ENCODE measurements at regions not wholly inside any gene's neighbourhood (a gene's known extent, or its start where the extent isn't known, plus 50 kb on each side); places are given as distances from the start of the nearest gene placed in this dataset.

GRCh38 chr5:164608507-164608906 lies 1103.1 kb downstream of the MAT2B start:
- DNase-seq, result no peak
- in situ Hi-C loops (cut with MboI; ENCODE audit: low pct_unique_long_range_greater_than_20kb, low sequenced_read_pairs), result no loop called here

- in situ Hi-C loops (cut with MboI; ENCODE audit: low pct_unique_long_range_greater_than_20kb, low sequenced_read_pairs), result no loop called here
- DNase-seq, result no peak
Measured at GRCh38 chr5:164610374-164610773, 1105.0 kb downstream of the MAT2B start.

GRCh38 chr5:164614707-164615106 lies 1109.3 kb downstream of the MAT2B start:
- in situ Hi-C loops (cut with MboI; ENCODE audit: low pct_unique_long_range_greater_than_20kb, low sequenced_read_pairs), result no loop called here
- no peak for DNase-seq

DNA sequence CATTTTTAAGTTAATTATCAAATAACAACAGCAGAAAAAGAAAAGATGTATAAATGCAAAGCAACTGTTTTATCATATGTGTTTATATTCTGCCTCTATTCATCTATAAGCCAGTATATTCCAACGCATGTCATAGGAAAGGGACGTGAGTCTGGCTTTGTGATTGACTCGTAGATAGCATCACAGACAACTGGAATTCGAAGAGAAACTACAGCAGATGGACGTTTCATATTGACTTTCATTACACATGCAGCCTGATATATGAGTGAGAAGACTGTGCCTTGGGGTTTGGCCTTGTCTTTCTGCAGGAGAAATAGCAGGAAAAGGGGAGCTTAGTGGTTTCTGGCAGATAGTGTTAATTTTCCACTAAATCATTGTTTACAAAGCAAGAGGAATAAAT lies 1111.9 kb downstream of the MAT2B start:
- in situ Hi-C loops (cut with MboI; ENCODE audit: low pct_unique_long_range_greater_than_20kb, low sequenced_read_pairs), result no loop called here
- no peak for DNase-seq

DNA sequence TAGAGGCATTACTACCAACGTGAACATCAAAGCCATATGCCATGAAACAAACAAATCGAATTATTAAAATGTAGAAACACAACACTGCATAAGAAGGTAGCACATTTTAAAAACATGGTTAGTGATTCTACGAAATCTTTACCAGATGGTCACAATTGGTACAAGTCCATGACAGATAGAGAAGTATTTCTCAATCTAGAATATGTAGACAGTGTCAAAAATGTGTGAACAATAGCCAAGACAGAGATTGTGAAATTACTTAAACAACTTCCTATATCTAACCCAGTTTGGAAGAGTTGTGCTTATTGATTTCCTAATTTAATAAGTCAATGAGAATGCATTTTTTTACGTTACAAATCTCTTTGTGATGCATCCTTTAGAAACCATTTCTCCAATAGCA lies 1121.6 kb downstream of the MAT2B start:
- in situ Hi-C loops (cut with MboI; ENCODE audit: low pct_unique_long_range_greater_than_20kb, low sequenced_read_pairs), result no loop called here
- DNase-seq, result no peak

DNA sequence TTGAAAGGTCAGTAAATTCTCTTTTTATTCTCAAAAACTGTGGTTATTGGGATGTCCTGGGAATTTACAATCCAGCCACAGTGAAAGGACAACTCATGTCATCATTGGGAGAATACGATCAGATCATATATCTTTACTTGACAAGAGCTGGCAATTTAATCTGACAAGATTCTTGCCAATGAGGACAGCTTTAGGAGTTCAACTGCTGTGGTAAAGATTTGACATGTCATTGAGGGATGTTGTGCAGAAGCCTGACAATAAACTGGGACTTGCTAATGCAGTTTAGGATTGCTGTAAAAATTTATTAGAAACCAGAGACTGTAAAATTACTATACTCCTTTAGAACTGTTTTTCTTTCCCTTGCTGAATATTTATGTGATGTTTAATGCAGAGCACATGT lies 1131.0 kb downstream of the MAT2B start:
- DNase-seq, result no peak
- in situ Hi-C loops (cut with MboI; ENCODE audit: low pct_unique_long_range_greater_than_20kb, low sequenced_read_pairs), result no loop called here

DNA sequence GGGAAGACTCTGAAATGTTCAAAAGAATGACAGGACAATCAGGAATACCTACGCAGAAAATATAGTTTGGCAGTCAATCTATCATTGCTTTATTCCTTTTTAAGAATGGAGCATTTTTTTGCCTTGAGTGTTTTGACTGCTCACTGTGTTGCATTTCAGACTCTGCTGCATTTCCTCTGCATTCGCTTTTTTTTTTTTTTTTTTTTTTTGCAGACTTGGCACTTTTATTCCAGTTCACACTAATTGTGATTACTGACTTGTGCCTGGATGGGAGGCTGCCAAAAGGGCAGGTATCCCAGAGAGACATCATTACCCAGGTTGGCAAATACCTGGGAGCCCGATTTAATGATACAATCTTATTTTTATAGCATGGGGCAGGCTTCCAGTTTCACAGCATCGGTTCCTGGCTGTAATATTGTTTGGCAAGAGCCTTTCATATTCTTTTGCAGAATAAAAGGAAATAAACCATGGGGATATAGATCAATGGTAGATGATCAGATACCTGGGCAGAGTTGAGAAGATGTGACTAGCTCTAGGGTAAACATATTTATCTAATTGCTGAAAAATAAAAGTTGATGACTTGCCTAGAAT lies 1132.6 kb downstream of the MAT2B start:
- no peak for DNase-seq
- in situ Hi-C loops (cut with MboI; ENCODE audit: low pct_unique_long_range_greater_than_20kb, low sequenced_read_pairs), result no loop called here

DNA sequence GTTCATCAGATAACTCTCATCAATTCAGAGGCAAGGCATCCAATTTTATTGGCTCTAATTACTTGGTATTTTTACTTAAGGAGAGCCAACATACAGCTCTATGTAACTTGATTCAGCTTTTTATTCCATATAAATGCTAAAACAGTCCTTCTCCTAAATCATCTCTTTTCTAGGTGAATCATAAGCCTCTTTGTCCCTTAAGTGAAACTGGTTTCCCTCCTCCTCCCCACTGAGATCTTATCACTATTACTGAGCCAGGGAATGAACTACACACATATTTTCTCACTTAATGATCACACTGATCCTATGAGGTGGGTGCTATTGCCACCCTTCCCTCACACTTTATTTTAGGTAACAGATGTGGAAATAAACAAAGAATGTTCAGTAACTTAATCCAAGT lies 1143.8 kb downstream of the MAT2B start:
- no peak for DNase-seq
- in situ Hi-C loops (cut with MboI; ENCODE audit: low pct_unique_long_range_greater_than_20kb, low sequenced_read_pairs), result no loop called here

GRCh38 chr5:164650427-164650826 lies 1145.0 kb downstream of the MAT2B start:
- in situ Hi-C loops (cut with MboI; ENCODE audit: low pct_unique_long_range_greater_than_20kb, low sequenced_read_pairs), result no loop called here
- no peak for DNase-seq

DNA sequence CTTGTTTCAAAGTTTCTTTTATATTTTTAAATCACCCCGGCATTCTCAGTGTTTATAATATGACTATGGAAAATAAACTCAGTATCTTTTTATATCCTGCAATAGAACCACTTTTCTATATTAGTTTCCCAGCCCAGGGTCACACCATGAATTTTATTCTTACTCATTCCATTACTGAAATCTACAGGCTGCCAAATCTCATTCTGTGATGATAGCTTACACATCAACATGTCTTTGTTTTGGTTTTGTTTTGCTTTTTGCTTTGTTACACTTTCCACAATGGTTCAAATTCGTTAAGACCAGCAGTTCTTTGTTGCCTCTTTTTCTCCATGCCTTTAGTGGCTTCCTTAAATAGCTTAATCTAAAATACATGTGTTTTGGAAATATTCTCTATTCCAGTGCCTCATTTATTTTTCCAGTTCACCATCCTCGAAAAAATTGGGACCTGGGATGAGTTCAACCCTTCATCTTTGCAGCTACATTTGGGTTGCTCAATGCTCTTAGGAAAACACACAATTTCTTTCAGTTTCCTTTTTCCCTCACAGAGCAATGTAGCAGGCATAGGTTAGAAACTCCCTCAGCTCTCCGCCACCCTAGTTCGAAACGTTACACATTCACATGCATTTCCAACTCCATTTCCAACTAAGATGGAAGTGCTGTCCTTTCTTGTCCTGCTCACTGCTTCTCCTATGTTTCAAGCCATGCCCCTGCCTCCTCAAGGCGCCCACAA lies 1146.3 kb downstream of the MAT2B start:
- in situ Hi-C loops (cut with MboI; ENCODE audit: low pct_unique_long_range_greater_than_20kb, low sequenced_read_pairs), result no loop called here
- DNase-seq, result no peak

DNA sequence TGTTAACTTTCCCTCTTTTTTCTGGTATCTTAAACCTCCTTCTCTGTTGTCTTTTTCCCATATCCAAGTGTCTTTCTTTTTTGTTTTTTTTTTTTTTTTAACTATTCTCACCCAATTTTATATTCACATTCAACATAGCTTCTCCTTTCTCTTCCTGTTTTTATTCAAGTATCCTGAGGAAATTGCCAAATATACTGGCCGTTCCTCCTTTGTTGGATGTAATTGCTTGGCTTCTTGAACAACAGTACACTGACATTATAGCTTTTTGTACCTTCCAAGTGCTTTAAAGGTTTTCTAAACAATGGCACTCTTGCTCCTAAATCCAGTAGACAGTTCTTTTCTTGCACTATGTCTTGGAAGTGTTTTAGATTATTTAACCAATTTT lies 1146.8 kb downstream of the MAT2B start:
- in situ Hi-C loops (cut with MboI; ENCODE audit: low pct_unique_long_range_greater_than_20kb, low sequenced_read_pairs), result no loop called here
- DNase-seq, result no peak

DNA sequence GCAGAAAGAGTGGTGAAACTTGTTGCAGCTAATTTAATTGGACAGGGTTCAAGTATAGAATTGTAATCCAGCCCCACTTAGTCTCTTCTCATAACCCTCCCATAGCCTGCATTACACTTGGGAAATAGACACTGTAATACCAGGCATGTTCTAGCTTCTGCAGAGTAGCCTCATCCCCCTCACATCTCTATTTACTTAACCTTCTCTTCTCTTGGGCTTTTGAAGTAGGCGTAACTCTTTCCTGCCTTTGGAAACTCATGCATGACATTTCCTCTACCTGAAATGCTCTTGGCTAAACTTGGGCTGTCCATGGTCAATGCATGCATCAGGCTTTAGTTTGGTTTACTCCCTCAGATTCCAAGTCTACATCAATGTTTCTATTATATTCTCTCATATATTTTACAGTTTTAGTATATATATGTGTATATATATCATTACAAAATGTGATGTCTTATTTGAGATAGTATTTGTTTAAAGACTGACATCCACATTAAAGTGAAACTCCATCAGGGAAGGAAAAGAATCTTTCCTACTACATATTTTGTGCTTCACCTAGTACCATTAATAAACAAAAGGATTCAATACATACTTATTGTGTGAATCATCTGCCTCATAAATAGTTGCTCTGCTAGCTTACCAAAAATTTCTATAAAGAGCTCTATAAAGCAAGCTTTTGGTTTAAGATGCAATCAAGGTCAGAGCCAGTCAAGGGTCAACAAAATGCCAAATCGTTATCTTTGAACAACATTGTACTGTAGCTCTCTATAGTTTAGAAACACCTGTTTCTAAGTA lies 1158.0 kb downstream of the MAT2B start:
- no peak for DNase-seq
- in situ Hi-C loops (cut with MboI; ENCODE audit: low pct_unique_long_range_greater_than_20kb, low sequenced_read_pairs), result no loop called here

DNA sequence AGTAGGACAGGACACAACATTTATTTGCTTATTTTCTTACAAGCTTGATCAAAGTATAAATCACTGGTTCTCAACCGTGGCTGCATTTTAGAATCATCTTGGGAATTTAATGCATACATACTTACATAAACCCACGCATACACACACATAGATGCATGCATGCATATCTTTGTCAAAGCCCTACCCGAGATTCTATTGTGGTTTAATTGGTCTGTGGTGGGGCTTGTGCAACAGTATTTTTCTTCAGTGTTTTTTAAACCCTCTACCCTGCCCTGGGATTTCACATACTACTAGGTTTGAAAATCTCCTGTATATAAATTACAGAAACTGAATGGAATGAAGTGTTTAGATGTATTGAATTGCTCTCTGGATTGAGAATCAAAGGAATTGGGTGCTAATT lies 1166.2 kb downstream of the MAT2B start:
- in situ Hi-C loops (cut with MboI; ENCODE audit: low pct_unique_long_range_greater_than_20kb, low sequenced_read_pairs), result no loop called here
- no peak for DNase-seq

GRCh38 chr5:164672205-164672604 lies 1166.8 kb downstream of the MAT2B start:
- in situ Hi-C loops (cut with MboI; ENCODE audit: low pct_unique_long_range_greater_than_20kb, low sequenced_read_pairs), result no loop called here
- DNase-seq, result no peak

GRCh38 chr5:164672931-164673694 lies 1167.7 kb downstream of the MAT2B start:
- DNase-seq, result peak; percentile 21
- in situ Hi-C loops (cut with MboI; ENCODE audit: low pct_unique_long_range_greater_than_20kb, low sequenced_read_pairs), result no loop called here

GRCh38 chr5:164679461-164679860 lies 1174.0 kb downstream of the MAT2B start:
- in situ Hi-C loops (cut with MboI; ENCODE audit: low pct_unique_long_range_greater_than_20kb, low sequenced_read_pairs), result no loop called here
- no peak for DNase-seq

DNA sequence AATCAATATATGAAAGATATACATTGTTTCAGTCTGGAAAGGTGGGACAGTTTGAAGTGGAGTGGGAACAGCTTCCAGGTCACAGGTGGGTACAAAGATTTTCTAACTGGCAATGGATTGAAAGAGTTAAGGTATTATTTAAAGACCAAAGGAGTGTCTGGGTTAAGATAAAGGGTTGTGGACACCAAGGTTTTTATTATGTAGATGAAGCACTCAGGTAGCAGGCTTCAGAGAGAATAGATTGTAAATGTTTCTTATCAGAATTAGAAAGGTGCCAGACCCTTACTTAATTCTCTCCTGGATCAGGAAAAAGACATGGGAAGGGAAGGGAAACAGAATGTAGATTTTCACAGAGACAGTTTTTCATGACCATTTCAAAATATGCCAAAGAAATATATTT lies 1174.8 kb downstream of the MAT2B start:
- no peak for DNase-seq
- in situ Hi-C loops (cut with MboI; ENCODE audit: low pct_unique_long_range_greater_than_20kb, low sequenced_read_pairs), result no loop called here

DNA sequence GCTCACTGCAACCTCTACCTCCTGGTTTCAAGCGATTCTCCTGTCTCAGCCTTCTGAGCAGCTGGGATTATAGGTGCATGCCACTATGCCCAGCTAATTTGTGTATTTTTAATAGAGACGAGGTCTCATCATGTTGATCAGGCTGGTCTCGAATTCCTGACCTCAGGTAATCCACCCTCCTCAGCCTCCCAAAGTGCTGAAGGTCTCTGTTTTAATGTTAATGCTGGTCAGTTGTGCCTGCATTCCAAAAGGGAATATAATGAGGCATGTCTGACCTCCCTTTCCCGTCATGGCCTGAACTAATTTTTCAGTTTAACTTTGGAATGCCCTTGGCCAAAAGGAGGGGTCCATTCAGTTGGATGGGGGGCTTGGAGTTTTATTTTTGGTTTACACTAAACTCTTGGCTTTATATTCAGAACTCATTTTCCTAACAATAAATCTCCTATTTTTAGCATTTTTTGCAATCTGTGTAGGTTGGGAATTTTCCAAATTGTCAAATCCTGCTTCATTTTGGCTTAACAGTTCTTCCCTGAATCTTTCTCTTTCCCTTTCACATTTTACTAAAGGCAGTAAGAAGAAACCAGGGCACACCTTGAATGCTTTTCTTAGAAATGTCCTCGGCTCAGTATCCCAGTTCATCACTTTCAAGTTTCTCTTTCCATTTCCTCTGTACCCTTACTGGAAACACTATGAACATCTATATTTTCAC lies 1175.5 kb downstream of the MAT2B start:
- no peak for DNase-seq
- in situ Hi-C loops (cut with MboI; ENCODE audit: low pct_unique_long_range_greater_than_20kb, low sequenced_read_pairs), result no loop called here

GRCh38 chr5:164687391-164687790 lies 1182.0 kb downstream of the MAT2B start:
- DNase-seq, result no peak
- in situ Hi-C loops (cut with MboI; ENCODE audit: low pct_unique_long_range_greater_than_20kb, low sequenced_read_pairs), result no loop called here

Measured in KBM-7 (cell line).